ENCODE measurements at regions not wholly inside any gene's neighbourhood (a gene's known extent, or its start where the extent isn't known, plus 50 kb on each side); places are given as distances from the start of the nearest gene placed in this dataset.
A peak's percentile ranks its signal among the peaks of the same experiment; 100 is the strongest.

DNA sequence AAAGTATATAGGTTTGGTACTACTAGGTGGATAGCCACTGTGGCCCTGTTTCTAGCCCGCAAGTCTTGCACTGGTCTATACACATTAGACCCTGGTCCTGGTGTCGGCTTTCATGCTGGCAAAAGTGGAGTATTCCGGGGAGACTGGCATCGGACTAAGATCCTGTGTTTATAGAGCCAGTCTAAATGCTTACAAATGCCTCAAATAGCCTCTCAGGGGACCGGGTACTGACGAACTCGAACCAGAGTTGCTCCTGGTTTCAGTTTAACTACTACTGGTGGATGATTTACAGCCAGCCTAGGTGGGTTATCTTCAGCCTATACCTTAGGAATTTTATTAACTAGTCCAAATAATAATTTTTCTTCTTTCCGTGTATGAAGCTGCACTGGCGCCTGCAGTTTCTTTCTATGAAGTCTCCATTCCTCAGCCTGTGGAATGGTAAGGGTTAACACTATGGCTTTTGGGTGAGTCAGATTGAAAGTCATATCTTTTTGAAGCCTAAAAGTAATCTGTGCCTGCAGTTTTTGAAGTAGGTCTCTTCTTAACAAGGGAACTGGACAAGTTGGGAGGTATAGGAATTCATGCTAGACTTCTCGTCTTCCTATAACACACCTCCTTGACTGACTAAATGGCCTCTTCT, 51.3 kb downstream of the OR10H4 start:
- Histone ChIP-seq H3K4me3 (no peak overlapping the region), H3K27ac (no peak overlapping the region)

DNA sequence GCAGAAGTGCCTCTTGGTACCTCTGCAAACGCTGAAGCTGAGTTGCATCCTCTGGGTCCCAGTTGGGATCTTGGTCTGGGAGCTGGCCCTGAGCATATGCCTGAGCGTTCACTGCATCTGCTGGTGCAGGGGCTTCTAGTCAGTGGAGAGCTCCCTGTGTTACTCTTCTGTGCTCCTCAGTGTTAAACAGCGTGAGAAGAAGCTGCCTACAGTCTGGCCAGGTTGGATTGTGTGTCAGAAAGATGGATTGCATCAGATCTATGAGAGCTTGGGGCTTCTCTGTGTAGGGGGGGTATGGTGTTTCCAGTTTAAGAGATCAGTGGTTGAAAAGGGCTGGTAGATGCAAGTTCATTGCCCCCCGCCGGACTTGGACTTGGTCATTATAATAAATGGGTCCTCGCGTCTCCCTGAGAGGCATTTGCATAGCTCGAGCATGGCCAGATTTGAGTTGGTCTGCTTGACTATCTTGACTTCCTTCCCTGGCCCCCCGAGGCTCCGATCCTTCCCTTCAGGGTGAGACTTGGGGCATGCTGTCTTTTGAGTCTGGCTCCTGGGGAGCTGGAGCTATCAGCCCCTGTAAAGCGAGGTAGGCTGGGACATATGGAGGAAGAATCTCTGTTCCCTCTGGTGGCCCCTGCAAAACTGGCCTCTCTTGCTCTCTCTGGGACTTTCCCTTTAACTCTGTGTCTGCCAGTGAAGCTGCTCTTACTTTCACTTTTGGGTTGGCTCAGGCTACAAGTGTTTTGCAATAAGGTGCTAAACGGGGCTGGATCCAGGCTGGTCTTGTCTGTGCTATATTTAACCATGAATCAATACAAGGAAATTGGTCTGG, 52.9 kb downstream of the OR10H4 start:
- Histone ChIP-seq H3K27ac (peak overlapping the region in 11 of 21 experiments; percentile 3 to 77 (median 44)), H3K4me3 (peak overlapping the region in 5 of 7 experiments; percentile 10 to 33 (median 16))

DNA sequence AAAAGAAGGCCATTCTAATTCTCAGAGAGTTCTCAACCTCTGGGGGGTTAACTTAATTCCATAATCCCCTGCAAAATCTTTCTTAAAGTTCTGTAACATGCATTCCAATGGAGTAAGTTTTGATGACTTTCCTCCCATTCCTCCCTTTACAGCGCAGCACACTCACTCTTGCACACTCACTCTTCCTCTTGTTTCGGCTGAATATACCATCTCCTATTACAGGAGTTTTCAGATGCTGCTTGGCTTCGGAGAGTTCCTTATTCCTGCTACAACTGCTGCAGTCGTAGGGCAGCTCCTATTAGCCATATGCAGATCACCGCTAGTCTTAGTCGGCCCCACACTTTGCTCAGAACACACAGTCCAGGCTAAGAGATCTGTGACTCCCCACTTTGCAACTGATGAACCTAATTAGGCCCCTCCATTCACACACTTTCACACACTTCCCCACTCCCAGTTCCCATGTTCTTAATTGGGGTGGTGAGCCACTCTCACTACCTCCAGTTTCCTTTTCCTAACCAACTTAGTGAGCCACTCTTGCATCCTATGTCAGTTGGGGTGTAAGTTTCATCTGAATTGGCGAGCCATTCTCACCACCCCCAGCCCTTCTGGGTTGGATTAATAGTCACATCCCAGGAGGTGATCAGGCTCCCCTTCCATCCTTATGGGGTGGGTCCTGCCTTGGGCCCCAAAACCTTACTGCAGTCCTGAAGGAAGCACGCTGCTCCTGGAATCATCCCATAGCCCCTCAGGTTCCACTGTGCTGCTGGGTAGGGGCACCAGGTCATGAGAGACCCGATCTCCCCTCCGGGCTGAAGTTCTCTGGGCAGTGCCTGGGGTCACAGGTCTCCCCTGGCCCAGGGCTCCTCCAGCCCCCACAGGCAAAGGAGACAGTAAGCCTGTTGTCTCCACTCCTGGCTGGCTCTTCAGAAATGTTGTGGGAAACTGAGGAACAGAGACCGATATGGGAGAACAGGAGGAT, 53.9 kb downstream of the OR10H4 start:
- peak overlapping the region in 4 of 7 experiments; percentile 10 to 33 (median 20) for H3K4me3 ChIP-seq

DNA sequence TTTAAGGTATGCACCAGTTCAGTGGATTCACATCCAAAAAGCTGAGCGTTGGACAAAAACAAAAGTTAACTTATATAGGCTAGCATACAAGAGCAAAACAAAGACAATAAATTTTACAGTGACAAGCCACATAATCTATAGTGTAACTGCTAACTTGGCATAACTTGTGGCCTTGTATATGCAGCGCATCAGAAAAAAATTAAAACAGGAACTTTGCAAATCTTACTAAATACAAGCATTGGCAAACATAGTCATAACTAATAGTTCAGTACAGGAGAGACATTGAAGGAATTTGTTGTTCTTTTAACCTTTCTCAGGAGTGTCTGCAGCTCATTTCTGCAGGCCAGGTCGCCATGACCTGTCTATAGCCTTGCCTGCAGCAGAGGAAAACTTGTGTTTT, 54.6 kb downstream of the OR10H4 start:
- Histone ChIP-seq H3K4me3 (no peak overlapping the region), H3K27ac (no peak overlapping the region)

More for the DNA sequence above, 53.9 kb downstream of the OR10H4 start:
- peak overlapping the region in 7 of 21 experiments; percentile 3 to 77 (median 46) for H3K27ac ChIP-seq

DNA sequence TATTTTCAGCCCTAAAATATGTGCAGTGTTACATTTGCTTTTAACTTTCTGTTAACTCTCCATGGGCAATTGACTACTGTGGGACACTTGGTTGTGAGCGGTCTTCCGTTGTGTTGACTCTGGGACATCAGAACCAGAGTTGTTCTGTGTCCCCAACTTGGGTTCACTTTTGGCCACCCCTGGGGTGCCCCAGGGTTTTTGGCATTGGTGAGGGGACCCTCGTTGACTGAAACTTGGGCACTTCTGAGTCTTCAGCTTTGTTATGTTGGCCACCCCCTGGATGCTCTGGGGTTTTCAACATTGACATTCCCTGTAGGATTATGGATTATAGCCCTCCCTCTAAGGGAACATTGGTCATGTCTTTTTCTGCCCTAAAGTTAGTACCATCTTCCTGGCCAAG, 57.1 kb downstream of the OR10H4 start:
- Histone ChIP-seq H3K4me3 (no peak overlapping the region), H3K27ac (no peak overlapping the region)

DNA sequence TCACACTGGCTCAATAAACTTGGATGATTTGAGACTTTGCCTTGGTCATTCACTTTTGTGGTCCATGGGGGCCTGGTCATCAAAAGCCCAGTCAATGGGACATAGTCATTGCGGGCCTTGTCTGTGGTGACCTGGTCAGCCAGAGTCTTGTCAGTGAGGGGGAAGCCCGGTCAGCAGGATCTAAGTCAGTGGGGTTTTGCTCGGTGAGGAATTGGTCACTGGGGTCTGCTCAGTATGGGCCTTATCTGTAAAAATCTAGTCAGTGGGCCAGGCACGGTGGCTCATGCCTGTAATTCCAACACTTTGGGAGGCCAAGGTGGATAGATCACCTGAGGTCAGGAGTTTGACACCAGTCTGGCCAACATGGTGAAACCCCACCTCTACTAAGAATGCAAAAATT, 63.7 kb upstream of the TPM4 start:
- H3K4me3 ChIP-seq, result no peak overlapping the region

DNA sequence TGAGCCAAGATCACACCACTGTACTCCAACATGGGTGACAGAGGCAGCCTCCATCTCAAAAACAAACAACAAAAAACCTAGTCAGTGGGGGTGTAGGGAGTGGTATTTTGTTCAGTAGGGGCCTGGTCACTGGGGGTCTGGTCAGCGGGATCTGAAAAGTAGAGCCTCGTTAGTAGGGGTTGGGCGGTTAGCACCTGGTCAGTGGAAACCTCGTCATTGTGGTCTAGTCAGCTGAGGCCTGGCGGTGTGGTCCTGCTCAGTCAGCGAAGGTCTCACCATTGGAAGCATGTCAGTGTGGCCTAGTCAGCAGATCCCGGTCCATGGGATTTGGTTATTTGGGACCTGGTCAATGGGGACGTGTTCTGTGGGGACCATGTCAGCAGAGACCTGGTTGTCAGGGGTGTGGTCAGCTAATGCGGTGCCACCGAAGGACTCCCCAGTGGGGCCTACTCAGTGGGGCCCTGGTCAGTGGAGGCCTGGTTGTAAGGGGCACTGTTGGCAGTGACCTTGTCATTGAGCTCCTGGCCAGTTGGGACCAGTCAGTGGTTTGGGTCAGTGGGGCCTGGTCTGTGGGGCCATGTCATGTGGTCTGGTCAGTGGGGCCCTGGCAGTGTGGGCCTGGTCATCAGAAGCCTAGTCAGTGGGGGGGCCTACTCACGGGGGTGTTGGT, 63.0 kb upstream of the TPM4 start:
- Histone ChIP-seq H3K4me3 (no peak overlapping the region), H3K27ac (no peak overlapping the region)

More for the DNA sequence above, 63.7 kb upstream of the TPM4 start:
- no peak overlapping the region for H3K27ac ChIP-seq

DNA sequence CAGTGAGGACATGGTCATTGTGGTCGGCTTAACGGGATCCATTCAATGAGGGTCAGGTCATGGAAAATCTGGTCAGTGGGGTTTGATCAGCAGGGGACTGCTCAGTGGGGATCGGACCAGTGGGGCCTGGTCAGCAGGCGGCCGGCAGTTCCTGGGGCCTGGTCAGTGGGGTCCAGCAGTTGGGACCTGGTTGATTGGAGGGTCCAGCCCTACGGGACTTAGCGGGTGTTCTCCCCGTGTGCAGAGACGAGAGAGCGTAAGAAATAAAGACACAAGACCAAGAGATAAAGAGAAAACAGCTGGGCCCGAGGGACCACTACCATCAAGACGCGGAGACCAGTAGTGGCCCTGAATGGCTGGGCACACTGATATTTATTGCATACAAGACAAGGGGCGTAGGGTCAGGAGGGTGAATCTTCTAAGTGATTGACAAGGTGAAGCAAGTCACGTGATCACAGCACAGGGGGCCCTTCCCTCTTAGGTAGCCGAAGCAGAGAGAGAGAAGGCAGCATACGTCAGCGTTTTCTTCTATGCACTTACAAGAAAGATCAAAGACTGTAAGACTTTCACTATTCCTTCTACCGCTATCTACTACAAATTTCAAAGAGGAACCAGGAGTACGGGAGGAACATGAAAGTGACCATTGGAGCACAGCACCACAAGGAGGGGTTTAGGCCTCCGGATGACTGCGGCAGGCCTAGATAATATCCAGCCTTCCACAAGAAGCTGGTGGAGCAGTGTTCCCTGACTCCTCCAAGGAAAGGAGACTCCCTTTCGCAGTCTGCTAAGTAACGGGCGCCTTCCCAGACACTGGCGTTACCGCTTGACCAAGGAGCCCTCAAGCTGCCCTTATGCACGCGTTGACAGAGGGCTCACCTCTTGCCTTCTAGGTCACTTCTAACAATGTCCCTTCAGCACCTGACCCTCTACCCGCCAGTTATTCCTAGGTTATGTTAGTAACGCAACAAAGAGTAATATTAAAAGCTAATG, 62.1 kb upstream of the TPM4 start:
- Histone ChIP-seq H3K27ac (no peak overlapping the region), H3K4me3 (no peak overlapping the region)

DNA sequence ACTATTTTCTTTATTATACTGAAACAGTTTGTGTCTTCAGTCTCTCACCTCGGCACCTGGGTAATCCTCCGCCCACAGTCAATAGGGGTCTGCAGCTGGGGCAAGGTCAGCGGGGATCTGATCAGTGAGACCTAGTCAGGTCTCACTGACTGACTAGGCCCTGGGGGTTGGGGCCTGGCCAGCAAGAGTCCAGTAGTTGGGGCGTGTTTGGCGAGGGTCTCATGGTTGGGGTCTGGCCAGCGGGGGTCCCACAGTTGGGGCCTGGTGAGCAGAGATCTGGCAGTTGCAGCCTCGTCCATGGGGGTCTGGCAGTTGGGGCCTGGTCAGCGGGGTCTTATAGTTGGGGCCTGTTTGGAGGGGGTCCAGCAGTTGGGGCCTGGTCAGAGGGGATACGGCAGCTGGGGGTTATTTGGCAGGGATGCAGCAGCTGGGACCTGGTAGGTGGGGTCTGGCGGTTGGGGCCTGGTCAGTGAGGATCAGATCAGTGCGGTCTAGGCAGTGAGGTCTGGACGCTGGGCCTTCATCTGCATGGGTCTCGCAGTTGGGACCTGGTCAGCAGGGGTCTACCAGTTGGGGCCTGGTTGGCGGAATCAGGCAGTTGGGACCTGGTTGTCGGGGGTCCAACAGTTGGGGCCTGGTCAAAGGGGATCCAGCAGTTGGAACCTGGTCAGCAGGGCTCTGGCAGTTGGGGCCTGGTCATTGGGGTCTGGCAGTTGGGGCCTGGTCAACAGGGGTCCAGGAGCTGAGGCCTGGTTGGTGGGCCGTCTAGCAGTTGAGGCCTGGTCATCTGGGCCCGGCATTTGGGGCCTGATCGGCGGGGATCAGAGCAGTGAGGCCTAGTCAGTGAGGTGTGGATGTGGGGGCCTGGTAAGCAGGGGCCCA, 61.1 kb upstream of the TPM4 start:
- Histone ChIP-seq H3K4me3 (no peak overlapping the region), H3K27ac (no peak overlapping the region)

DNA sequence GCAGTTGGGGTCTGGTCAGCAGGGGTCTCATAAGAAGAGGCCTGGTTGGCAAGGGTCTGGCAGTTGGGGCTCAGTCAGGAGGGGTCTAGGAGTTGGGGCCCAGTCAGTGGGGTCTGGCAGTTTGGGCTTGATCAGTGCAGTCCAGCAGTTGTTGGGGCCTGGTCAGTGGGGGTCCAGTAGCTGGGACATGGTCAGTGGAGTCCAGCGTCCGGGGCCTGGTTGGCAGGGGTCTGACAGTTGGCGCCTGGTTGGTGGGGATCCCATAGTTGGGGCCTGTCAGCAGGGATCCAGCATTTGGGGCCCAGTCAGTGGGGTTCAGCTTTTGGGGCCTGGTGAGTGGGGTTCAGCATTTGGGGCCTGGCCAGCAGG, 60.5 kb upstream of the TPM4 start:
- H3K4me3 ChIP-seq, result no peak overlapping the region
- no peak overlapping the region for H3K27ac ChIP-seq

DNA sequence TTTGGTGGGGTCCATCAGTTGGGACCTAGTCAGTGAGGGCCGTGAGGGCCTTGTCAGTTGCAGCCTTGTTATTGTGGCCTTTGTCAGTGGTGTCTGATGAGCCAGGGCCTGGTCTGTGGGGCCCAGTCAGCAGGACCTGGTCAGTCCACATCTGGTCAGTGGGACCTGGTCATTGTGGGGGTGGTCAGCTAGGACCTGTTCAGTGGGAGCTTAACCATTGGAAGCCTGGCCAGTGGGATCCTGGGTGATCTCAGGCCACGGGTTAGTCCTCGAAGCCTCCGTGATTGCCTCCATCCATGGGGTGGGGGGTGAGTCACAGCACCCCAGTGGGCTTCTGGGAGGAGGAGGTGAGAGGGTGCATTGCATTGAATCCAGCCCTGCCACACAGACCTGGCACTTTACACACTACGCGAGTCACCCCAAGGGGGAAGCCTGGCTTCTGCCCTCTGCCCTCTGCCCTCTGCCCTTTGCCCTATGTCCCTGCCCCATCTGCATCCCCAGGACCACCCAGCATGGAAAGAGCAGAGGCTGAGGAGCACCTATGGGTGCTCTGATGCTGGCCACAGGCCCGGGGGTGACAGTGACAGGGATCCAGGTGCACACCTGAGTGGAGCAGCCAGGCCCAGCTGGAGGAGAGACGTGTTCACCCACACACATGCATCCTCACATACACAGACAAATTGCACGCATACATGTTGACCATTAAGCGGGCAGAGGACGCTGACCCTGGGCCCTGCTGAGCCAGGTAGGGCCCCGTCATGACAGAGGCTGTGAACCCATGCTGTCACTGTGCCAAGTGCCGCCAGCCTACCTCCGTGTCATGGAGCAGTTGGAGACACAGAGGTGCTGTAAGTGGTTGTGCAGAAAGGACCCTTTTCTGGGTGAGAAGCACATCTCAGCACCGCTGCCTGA, 59.8 kb upstream of the TPM4 start:
- Histone ChIP-seq H3K4me3 (no peak overlapping the region), H3K27ac (no peak overlapping the region)

DNA sequence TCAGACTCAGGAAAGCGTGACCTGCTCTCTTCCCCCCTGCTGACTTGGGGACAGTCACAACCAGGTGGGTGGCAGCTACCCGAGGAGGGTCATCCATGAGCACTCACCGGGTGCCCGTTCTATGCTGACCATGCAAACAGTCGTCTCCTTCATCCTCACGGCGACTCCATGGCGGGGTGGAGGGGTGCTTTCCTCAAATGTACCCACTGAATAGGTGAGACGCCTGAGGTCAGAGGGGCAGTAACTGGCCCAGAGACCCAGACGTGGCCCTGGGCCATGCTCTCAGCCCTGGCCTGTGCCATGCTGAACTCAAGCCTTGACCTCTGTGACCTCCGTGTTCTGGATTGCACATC, 59.2 kb upstream of the TPM4 start:
- H3K4me3 ChIP-seq, result no peak overlapping the region
- H3K27ac ChIP-seq, result no peak overlapping the region

DNA sequence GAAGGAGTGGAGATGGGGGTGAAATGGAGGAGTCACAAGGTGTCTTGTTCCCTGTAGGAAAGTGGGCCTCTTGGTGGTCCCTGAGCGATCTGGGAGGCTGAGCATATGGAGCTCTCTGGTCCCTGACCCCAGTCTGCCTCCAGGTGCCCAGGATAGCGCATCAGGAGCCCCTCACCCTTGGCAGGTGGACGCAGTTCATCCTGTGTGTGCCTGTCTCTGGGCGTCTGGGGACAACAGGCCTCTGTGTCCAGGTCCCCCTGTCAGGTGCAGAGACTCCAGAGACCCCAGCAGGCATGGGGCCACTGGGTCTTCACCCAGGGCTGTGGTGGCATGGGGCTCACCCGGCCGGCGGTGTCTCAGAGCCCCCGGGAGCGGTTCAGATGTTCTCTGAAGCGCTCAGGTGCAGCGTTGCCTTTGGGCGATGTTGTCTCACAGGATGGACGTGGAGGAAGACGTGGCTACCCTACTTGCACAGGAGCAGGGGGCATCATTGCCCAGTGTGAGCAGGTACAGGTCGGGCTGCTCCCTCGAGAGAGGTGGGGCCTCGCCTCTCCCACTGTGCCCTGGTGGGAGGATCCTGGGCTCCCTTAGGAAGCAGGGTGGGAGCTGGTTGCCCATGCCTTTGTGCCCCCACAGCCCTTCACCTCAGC, 58.1 kb upstream of the TPM4 start:
- Histone ChIP-seq H3K4me3 (no peak overlapping the region), H3K27ac (no peak overlapping the region)

DNA sequence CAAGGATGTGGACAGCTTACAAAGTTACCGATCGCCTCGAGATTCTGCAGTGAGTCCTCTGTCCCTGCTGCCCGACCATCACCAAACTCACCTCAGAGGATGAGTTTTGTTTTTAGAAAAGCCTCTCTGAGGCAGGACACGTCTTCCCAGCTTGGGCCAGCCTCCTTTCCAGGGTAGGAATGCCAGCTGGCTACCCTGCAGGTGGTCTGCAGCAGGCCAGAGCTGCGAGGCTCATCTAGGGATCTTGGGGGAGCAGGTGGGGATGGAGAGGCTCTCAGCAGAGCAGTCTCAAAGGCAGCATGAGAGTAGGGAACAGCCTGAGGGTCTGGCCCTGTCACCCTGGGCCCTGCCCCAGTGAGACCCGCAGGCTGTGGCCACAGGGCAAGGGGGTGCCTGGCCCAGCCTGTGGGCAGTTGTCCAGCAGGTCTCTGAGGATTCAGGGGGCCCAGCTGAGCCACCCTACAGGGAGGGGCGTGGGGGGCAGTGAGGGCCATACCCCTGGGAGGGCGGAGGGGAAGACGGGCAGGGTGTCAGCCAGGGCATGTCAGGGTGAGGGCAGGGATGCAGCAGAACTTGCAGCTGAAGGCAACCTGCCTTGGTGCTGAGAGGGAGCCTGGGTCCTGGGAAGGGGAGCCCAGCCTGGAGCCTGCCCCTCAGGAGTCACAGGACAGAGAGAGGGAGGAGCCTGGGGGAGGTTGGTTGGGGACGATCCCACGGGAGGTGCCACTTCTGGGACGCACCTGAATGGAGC, 57.3 kb upstream of the TPM4 start:
- Histone ChIP-seq H3K27ac (no peak overlapping the region), H3K4me3 (no peak overlapping the region)

DNA sequence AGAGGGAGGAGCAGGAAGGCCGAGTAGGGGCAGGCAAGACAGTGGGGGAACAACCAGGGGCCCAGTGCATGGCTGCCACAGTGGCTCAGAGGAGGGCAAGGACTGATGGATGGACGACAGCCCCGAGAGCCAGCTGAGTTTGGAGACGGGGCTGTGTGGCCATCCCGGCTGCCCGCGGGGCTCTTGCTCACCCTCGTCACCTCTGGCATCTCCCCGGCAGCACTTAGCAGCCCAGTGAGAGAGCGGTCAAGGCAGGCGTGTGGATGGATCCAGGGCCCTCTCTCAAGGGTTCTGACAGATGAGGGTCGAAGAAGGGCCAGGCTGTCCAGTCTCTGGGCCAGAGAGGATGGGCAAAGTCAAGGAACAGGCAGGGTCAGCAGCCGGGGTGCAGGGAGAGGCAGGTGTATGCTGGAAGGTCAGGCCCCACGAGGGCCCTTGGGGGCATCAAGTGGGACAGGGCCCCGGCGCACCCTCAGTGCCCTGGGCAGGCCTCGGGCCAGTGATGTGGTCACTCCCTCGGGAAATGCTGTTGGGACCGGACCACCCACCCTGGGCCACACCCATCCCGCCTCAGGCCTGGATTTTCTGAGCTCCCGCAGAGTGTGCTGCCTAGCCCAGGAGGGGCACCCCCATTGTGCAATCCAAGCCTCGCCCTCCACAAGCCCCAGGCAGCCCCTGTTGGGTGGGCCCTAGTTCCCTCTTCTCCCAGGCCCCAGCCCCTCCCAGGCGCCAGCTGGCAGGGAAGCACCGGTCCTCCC, 56.4 kb upstream of the TPM4 start:
- no peak overlapping the region for H3K27ac ChIP-seq
- no peak overlapping the region for H3K4me3 ChIP-seq
